A673 (cell line): ENCODE measurements at regions not wholly inside any gene's neighbourhood (a gene's known extent, or its start where the extent isn't known, plus 50 kb on each side); places are given as distances from the start of the nearest gene placed in this dataset.

Experiments
- BruUV-seq: library from RNA; stranded (reverse); fragments of 400-500 nt; replicated peaks from 2 replicates; lab custom pipeline; 2021; lab: Mats Ljungman, UMichigan
- CTCF ChIA-PET: fragments of 300-600 bp; sonication (Branson Sonifier 250); formaldehyde crosslinking; loops from one replicate; lab custom pipeline; 2022; ENCODE audit warnings: antibody characterized with exemption; lab: Charles Lee
- POLR2A ChIA-PET: fragments of 300-600 bp; sonication (Branson Sonifier 250); formaldehyde crosslinking; loops from one replicate; lab custom pipeline; 2022; ENCODE audit warnings: antibody characterized with exemption; ENCODE audit not compliant: low non-redundant PET; lab: Charles Lee
- DNase-seq: peaks from one replicate; pipeline ENCODE4 v3.0.0-alpha.2; 2015; ENCODE audit warnings: low spot score
- H3K27ac ChIP-seq: fragments of 200-600 bp; sonication (generic); 2 replicates; pipeline ENCODE4 v1.5.1; 2016; ENCODE audit warnings: mixed run types, low read depth, mild to moderate bottlenecking, mixed read lengths, antibody characterized with exemption, low read length; ENCODE audit not compliant: poor library complexity, severe bottlenecking
- H3K27me3 ChIP-seq: fragments of 200-600 bp; sonication (generic); replicated peaks from 2 replicates; pipeline ENCODE4 v1.6.1; 2017; ENCODE audit warnings: mixed run types, low read depth, mild to moderate bottlenecking, mixed read lengths, antibody characterized with exemption, low read length; ENCODE audit not compliant: insufficient read depth, poor library complexity
- H3K36me3 ChIP-seq: fragments of 200-600 bp; sonication (generic); 2 replicates; pipeline ENCODE4 v1.6.1; 2016; ENCODE audit warnings: mixed run types, mild to moderate bottlenecking, mixed read lengths, antibody characterized with exemption, low read length; ENCODE audit not compliant: insufficient read depth, poor library complexity, severe bottlenecking
- H3K4me1 ChIP-seq: fragments of 200-600 bp; sonication (generic); 2 replicates; pipeline ENCODE4 v1.6.1; 2017; ENCODE audit warnings: mixed run types, mild to moderate bottlenecking, mixed read lengths, antibody characterized with exemption, low read length; ENCODE audit not compliant: insufficient read depth, poor library complexity, severe bottlenecking
- H3K4me3 ChIP-seq: fragments of 200-600 bp; sonication (generic); 2 replicates; pipeline ENCODE4 v1.5.1; 2016; ENCODE audit warnings: low read depth, mixed run types, mild to moderate bottlenecking, mixed read lengths, low read length; ENCODE audit not compliant: poor library complexity, severe bottlenecking
- H3K9me3 ChIP-seq: fragments of 200-600 bp; sonication (generic); 2 replicates; pipeline ENCODE4 v1.6.1; 2016; ENCODE audit warnings: mixed run types, low read depth, mild to moderate bottlenecking, mixed read lengths, antibody characterized with exemption, low read length; ENCODE audit not compliant: poor library complexity, severe bottlenecking
- EZH2 ChIP-seq: fragments of 200-600 bp; sonication (generic); IDR thresholded peaks from 2 replicates; pipeline ENCODE4 v1.6.1; 2017; ENCODE audit warnings: borderline replicate concordance, low read depth, mild to moderate bottlenecking, mixed read lengths, antibody characterized with exemption, low read length; ENCODE audit not compliant: poor library complexity, severe bottlenecking
- intact Hi-C: fragments of 100-400 bp; cut with micrococcal nuclease; formaldehyde crosslinking; loops from one replicate; pipeline ENCODE4 v1.10.0; 2022; ENCODE audit not compliant: unreplicated experiment
- TF ChIP-seq, protein P1 (sequence below): fragments of 300-800, 200-600 bp; sonication (generic); conservative IDR thresholded peaks from 2 replicates; pipeline ENCODE4 v1.5.1; 2017; ENCODE audit warnings: low read depth, mild to moderate bottlenecking, antibody characterized with exemption, low read length, moderate library complexity, mixed read lengths

DNA sequence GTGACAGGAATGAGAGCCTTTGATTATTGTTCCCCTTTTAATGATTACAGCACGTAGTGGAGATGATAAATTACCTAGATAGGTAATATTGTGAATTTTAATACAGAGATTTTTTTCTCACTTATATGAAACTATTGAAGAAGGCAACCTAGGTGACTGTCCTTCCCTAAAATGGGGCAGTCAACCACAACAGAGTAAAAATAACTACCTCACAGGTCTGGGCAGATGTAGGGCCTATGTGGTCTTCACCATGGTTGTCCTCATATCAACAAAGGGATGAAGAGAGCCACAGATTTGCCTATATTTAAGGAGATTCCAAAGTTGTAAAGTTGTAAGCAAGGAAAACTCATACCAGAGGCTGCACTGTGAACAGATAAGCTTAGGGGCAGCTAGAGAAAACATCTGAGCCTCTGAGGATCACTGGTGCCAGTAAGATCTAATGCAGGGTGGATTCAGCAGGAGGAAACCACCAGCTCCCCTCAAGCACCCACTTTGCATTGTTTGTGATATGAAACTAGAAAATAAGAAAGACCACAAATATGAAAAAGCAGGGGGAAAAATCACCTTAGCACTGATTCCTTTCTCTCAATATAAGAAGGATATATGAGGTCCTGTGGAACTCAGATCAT is 547.9 kb upstream of the GALNTL6 start:
- POLR2A ChIA-PET = no interaction called here
- CTCF ChIA-PET = no interaction called here

DNA sequence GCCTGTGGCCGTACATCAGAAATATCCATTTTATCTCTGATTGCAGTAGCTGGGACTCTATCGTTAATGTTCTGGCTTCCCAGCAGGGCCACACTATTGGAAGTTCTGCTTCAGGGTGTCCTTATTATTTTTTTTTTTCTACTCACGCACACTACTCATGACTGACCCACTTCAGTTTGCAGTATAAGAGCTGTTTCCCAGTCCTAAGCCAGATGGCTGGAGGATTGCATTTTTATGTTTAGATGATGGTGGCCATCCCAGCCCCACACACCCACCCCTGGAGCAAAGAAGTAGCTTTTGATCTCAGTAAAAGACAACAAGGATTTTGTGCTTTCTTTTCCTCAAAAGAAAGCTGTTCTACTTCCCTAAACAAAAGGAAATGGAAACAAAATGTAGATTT is 557.0 kb upstream of the GALNTL6 start:
- Histone ChIP-seq H3K36me3 (no peaks in the 10 kb centered on the region), H3K27ac (no peak overlapping the region), H3K27me3 (no peaks in the 10 kb centered on the region), H3K4me1 (no peaks in the 10 kb centered on the region), H3K4me3 (no peak overlapping the region), H3K9me3 (no peaks in the 10 kb centered on the region)
- ChIA-PET POLR2A (no interaction called here), CTCF (no interaction called here)
- BruUV-seq = no TSS peak
- DNase-seq = no peak
- TF ChIP-seq, protein P1, sequence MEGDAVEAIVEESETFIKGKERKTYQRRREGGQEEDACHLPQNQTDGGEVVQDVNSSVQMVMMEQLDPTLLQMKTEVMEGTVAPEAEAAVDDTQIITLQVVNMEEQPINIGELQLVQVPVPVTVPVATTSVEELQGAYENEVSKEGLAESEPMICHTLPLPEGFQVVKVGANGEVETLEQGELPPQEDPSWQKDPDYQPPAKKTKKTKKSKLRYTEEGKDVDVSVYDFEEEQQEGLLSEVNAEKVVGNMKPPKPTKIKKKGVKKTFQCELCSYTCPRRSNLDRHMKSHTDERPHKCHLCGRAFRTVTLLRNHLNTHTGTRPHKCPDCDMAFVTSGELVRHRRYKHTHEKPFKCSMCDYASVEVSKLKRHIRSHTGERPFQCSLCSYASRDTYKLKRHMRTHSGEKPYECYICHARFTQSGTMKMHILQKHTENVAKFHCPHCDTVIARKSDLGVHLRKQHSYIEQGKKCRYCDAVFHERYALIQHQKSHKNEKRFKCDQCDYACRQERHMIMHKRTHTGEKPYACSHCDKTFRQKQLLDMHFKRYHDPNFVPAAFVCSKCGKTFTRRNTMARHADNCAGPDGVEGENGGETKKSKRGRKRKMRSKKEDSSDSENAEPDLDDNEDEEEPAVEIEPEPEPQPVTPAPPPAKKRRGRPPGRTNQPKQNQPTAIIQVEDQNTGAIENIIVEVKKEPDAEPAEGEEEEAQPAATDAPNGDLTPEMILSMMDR = no peak
- TF ChIP-seq EZH2 = no peak
- intact Hi-C loops = no loop called here

More for the DNA sequence above, 547.9 kb upstream of the GALNTL6 start:
- no TSS peak for BruUV-seq
- TF ChIP-seq, protein P1 = no peak
- no peak for TF ChIP-seq EZH2
- Histone ChIP-seq H3K36me3 (no peaks in the 10 kb centered on the region), H3K27me3 (no peaks in the 10 kb centered on the region), H3K9me3 (no peaks in the 10 kb centered on the region), H3K4me1 (no peaks in the 10 kb centered on the region), H3K27ac (no peak overlapping the region), H3K4me3 (no peak overlapping the region)
- DNase-seq = no peak
- intact Hi-C loops = no loop called here

- no peaks in the 10 kb centered on the region for H3K36me3 ChIP-seq
- H3K27me3 ChIP-seq = no peaks in the 10 kb centered on the region
- H3K4me1 ChIP-seq = no peaks in the 10 kb centered on the region
- TF ChIP-seq, protein P1 = no peak
- TF ChIP-seq EZH2 = no peak
- H3K4me3 ChIP-seq = no peak overlapping the region
- ChIA-PET POLR2A (no interaction called here), CTCF (no interaction called here)
- intact Hi-C loops = no loop called here
- H3K9me3 ChIP-seq = no peaks in the 10 kb centered on the region
- no peak for DNase-seq
- no TSS peak for BruUV-seq
- H3K27ac ChIP-seq = no peak overlapping the region
Measured at GRCh38 chr4:171246948-171247347, 566.3 kb upstream of the GALNTL6 start.
